ENCODE measurements at regions not wholly inside any gene's neighbourhood (a gene's known extent, or its start where the extent isn't known, plus 50 kb on each side); places are given as distances from the start of the nearest gene placed in this dataset.
"Not testable (repeated sequence)": the region's sequence is repeated elsewhere in the genome, so short reads cannot be mapped to it uniquely, and the experiment has no call there.

GRCh38 chrX:13189380-13189779, 130.5 kb downstream of the ATXN3L start:
- CTCF ChIA-PET: no interaction called here
- no peak overlapping the region for H2AFZ ChIP-seq (ENCODE audit: insufficient read depth, low read depth, low read length, poor library complexity, severe bottlenecking)
- no peak overlapping the region for H3K4me2 ChIP-seq (replicated peaks; ENCODE audit: low read depth, low read length, poor library complexity, severe bottlenecking)
- ATAC-seq (ENCODE audit: low read depth) (no peak), DNase-seq (no peak)
- no peaks in the 10 kb centered on the region for H3K79me2 ChIP-seq (ENCODE audit: control insufficient read depth, insufficient read depth, low read length)
- TF ChIP-seq EZH2 (IDR thresholded peaks at IDR 0.05; ENCODE audit: borderline replicate concordance, insufficient read depth, low read depth, low read length, poor library complexity, severe bottlenecking): no peak
- TF ChIP-seq, protein P1, sequence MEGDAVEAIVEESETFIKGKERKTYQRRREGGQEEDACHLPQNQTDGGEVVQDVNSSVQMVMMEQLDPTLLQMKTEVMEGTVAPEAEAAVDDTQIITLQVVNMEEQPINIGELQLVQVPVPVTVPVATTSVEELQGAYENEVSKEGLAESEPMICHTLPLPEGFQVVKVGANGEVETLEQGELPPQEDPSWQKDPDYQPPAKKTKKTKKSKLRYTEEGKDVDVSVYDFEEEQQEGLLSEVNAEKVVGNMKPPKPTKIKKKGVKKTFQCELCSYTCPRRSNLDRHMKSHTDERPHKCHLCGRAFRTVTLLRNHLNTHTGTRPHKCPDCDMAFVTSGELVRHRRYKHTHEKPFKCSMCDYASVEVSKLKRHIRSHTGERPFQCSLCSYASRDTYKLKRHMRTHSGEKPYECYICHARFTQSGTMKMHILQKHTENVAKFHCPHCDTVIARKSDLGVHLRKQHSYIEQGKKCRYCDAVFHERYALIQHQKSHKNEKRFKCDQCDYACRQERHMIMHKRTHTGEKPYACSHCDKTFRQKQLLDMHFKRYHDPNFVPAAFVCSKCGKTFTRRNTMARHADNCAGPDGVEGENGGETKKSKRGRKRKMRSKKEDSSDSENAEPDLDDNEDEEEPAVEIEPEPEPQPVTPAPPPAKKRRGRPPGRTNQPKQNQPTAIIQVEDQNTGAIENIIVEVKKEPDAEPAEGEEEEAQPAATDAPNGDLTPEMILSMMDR (IDR thresholded peaks at IDR 0.05): no peak
- no peaks in the 10 kb centered on the region for H4K20me1 ChIP-seq (ENCODE audit: control insufficient read depth, insufficient read depth, low read length, poor library complexity, severe bottlenecking)
- peaks cover 0 to 6% of the 10 kb centered on the region in 2 donors for H3K4me1 ChIP-seq (ENCODE audit: control insufficient read depth in 2 of 2, insufficient read depth in 2 of 2, low read length in 2 of 2)
- no peak overlapping the region for H3K9ac ChIP-seq (ENCODE audit: low read length)
- Mint-ChIP-seq H3K4me3 (no peak overlapping the region), H3K4me1 (peaks cover 11% of the 10 kb centered on the region), H3K27ac (no peak overlapping the region), H3K9me3 (ENCODE audit: insufficient read depth) (no peaks in the 10 kb centered on the region), H3K27me3 (no peaks in the 10 kb centered on the region)
- no peaks in the 10 kb centered on the region for H3K36me3 ChIP-seq (replicated peaks in 1 of 2; ENCODE audit: control extremely low read depth in 1 of 2, control insufficient read depth in 1 of 2, extremely low read depth in 1 of 2, insufficient read depth in 2 of 2, low read length in 1 of 2)
- H3K4me3 ChIP-seq (ENCODE audit: control extremely low read depth in 1 of 5, extremely low read depth in 1 of 5, insufficient read depth in 1 of 5, low read depth in 2 of 5, low read length in 4 of 5): no peak overlapping the region
- H3K27ac ChIP-seq (ENCODE audit: low read length in 2 of 2): no peak overlapping the region
- WGBS (ENCODE audit: insufficient coverage): no CpG with 5 or more reads among the region's 6 CpGs
- no peaks in the 10 kb centered on the region for H3K27me3 ChIP-seq (replicated peaks in 1 of 4; ENCODE audit: control extremely low read depth in 1 of 4, control insufficient read depth in 3 of 4, insufficient read depth in 4 of 4, low read length in 3 of 4)
- no peaks in the 10 kb centered on the region for H3K9me3 ChIP-seq (ENCODE audit: control extremely low read depth in 1 of 3, control insufficient read depth in 2 of 3, insufficient read depth in 1 of 3, low read length in 2 of 3)
- intact Hi-C loops (cut with micrococcal nuclease): no loop called here
- POLR2A ChIA-PET: no interaction called here

DNA sequence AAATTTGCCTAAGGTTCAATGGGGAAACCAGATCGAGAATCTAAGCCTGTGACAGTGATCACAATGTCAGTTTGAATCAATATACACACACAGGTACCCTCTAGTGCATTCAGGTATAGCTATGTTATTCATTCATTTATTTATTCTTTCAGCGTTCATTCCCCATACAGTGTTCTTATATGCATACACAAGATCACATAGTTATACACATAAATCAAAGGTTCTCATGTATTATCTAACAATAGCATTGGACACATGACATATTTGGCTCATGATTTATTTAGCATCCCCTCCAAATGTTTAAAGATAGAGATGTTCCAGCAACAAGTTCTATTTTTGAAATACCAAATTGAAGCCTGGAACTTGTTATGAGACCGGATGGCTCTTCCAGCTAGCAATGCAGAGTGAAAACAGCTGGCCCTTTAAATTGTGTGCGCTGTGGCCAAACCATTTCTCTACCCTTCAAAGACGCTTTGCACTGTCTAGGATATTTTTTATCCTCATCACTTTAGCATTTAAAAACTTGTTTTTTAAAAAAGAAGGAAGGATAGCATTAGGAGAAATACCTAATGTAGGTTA, 131.0 kb downstream of the ATXN3L start:
- Histone ChIP-seq H3K36me3 (replicated peaks in 1 of 2; ENCODE audit: control extremely low read depth in 1 of 2, control insufficient read depth in 1 of 2, extremely low read depth in 1 of 2, insufficient read depth in 2 of 2, low read length in 1 of 2) (no peaks in the 10 kb centered on the region), H3K9ac (ENCODE audit: low read length) (no peak overlapping the region), H2AFZ (ENCODE audit: insufficient read depth, low read depth, low read length, poor library complexity, severe bottlenecking) (no peak overlapping the region), H4K20me1 (ENCODE audit: control insufficient read depth, insufficient read depth, low read length, poor library complexity, severe bottlenecking) (no peaks in the 10 kb centered on the region), H3K9me3 (ENCODE audit: control extremely low read depth in 1 of 3, control insufficient read depth in 2 of 3, insufficient read depth in 1 of 3, low read length in 2 of 3) (no peaks in the 10 kb centered on the region), H3K4me1 (ENCODE audit: control insufficient read depth in 2 of 2, insufficient read depth in 2 of 2, low read length in 2 of 2) (peaks cover 0 to under 1% of the 10 kb centered on the region in 2 donors), H3K79me2 (ENCODE audit: control insufficient read depth, insufficient read depth, low read length) (no peaks in the 10 kb centered on the region), H3K4me2 (replicated peaks; ENCODE audit: low read depth, low read length, poor library complexity, severe bottlenecking) (no peak overlapping the region), H3K4me3 (ENCODE audit: control extremely low read depth in 1 of 5, extremely low read depth in 1 of 5, insufficient read depth in 1 of 5, low read depth in 2 of 5, low read length in 4 of 5) (no peak overlapping the region), H3K27me3 (replicated peaks in 1 of 4; ENCODE audit: control extremely low read depth in 1 of 4, control insufficient read depth in 3 of 4, insufficient read depth in 4 of 4, low read length in 3 of 4) (no peaks in the 10 kb centered on the region), H3K27ac (ENCODE audit: low read length in 2 of 2) (no peak overlapping the region)
- CTCF ChIA-PET: no interaction called here
- no CpG with 5 or more reads among the region's 5 CpGs for WGBS (ENCODE audit: insufficient coverage)
- Mint-ChIP-seq H3K4me1 (peaks cover 5% of the 10 kb centered on the region), H3K27ac (no peak overlapping the region), H3K4me3 (no peak overlapping the region), H3K27me3 (no peaks in the 10 kb centered on the region), H3K9me3 (ENCODE audit: insufficient read depth) (peaks cover 4% of the 10 kb centered on the region)
- TF ChIP-seq, protein P1 (IDR thresholded peaks at IDR 0.05): no peak
- TF ChIP-seq EZH2 (IDR thresholded peaks at IDR 0.05; ENCODE audit: borderline replicate concordance, insufficient read depth, low read depth, low read length, poor library complexity, severe bottlenecking): no peak
- intact Hi-C loops (cut with micrococcal nuclease): no loop called here
- DNase-seq (no peak), ATAC-seq (ENCODE audit: low read depth) (no peak)
- POLR2A ChIA-PET: no interaction called here

DNA sequence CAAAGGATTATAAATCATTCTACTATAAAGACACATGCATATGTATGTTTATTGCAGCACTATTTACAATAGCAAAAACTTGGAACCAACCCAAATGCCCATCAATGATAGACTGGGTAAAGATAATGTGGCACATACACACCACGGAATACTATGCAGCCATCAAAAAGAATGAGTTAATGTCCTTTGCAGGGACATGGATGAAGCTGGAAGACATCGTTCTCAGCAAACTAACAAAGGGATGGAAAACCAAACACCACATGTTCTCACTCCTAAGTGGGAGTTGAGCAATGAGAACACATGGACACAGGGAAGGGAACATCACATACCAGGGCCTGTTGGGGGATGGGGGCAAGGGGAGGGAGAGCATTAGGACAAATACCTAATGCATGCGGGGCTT, 133.2 kb downstream of the ATXN3L start:
- H3K27me3 Mint-ChIP-seq; H3K4me1 ChIP-seq (ENCODE audit: control insufficient read depth in 2 of 2, insufficient read depth in 2 of 2, low read length in 2 of 2); CTCF ChIA-PET; H3K9me3 ChIP-seq (ENCODE audit: control extremely low read depth in 1 of 3, control insufficient read depth in 2 of 3, insufficient read depth in 1 of 3, low read length in 2 of 3); H3K9ac ChIP-seq (ENCODE audit: low read length); H3K36me3 ChIP-seq (replicated peaks in 1 of 2; ENCODE audit: control extremely low read depth in 1 of 2, control insufficient read depth in 1 of 2, extremely low read depth in 1 of 2, insufficient read depth in 2 of 2, low read length in 1 of 2); DNase-seq; H3K27ac Mint-ChIP-seq; H3K4me1 Mint-ChIP-seq; H3K27ac ChIP-seq (ENCODE audit: low read length in 2 of 2); H3K4me3 Mint-ChIP-seq; H3K9me3 Mint-ChIP-seq (ENCODE audit: insufficient read depth); ATAC-seq (ENCODE audit: low read depth); H3K4me3 ChIP-seq (ENCODE audit: control extremely low read depth in 1 of 5, extremely low read depth in 1 of 5, insufficient read depth in 1 of 5, low read depth in 2 of 5, low read length in 4 of 5); H4K20me1 ChIP-seq (ENCODE audit: control insufficient read depth, insufficient read depth, low read length, poor library complexity, severe bottlenecking); H3K27me3 ChIP-seq (replicated peaks in 1 of 4; ENCODE audit: control extremely low read depth in 1 of 4, control insufficient read depth in 3 of 4, insufficient read depth in 4 of 4, low read length in 3 of 4); intact Hi-C loops (cut with micrococcal nuclease); POLR2A ChIA-PET; H2AFZ ChIP-seq (ENCODE audit: insufficient read depth, low read depth, low read length, poor library complexity, severe bottlenecking); H3K79me2 ChIP-seq (ENCODE audit: control insufficient read depth, insufficient read depth, low read length); H3K4me2 ChIP-seq (replicated peaks; ENCODE audit: low read depth, low read length, poor library complexity, severe bottlenecking): not testable (repeated sequence)
- no CpG with 5 or more reads among the region's 3 CpGs for whole genome bisulfite sequencing (ENCODE audit: insufficient coverage)

Measured in B cell (primary cell).